AG08395 (cell line): ENCODE measurements at regions not wholly inside any gene's neighbourhood (a gene's known extent, or its start where the extent isn't known, plus 50 kb on each side); places are given as distances from the start of the nearest gene placed in this dataset.

ENCODE experiments used
- DNase-seq: peaks from one replicate; pipeline ENCODE4 v3.0.0; 2012; ENCODE audit warnings: mixed read lengths, low spot score

DNA sequence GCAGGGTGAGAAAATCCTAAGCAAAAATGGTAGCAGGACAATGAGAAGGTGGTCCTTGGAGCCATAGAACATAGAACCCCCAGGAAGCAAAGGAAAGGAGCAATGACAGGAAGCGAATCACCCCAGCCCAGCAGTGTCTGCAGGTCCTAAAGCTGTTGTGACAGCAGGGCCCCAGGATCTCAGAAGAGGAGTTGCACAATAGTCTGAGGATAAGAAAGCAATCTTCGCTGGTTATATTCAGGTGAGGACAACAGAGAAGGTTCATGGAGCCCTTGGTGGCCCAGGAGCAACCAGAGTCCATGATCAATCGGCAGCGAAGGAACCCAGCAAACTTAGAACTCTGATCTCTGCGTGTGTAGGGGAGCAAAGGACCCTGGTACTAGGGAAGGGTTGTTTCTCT is 234.8 kb upstream of the IRX2 start:
- DNase-seq: no peak

DNA sequence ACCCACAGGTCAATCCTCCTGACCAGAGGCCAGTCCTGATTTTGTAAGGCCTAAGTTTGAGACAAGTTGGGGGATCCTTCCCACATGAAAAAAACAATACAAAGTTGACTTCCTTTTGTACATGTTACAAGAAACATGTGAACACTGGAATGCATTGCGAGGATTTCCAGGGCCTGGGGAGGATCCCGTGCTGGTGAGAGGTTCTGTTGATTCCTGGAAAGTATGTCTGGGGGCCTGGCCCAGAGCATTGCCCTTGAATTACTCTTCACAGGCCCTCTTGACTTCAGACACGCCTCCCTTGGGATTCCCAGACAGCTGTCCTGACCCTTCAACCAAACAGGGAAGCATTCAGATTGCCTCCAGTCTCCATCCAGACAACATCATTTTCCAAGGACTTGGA is 234.2 kb upstream of the IRX2 start:
- no peak for DNase-seq

DNA sequence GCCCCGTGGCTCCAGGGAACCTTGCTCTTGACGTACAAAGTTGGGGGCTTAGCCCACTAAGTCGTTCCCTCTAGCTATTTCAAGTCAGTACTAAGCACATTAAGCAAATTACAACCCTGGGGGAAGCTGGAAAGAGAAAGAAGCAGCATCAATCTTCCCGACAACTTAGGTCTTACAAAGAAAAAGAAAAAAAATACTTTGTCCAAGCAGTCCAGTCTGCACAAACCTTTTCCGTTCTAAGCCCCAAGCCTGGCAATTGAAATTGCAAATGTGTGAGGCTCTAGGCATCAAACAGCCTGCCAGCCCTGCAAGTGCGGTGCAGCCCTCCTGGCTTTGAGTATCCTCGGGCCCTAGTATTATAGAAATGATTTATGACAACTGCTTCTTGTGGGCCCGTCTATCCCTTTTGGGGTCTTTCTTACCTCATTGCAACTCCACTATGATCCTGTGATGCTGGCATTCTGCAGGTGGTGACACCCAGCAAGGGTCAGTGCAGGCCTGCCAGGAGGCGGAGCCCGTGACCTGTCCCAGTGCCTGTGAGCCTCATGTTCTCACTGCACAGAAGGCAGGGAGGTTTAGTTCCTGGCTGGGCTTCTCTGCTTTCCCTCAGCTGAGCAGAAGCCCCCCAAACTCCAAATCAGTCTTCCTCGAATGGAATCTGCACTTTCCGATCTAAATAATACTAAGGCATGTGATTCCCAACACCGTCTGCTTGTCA is 232.3 kb upstream of the IRX2 start:
- no peak for DNase-seq

DNA sequence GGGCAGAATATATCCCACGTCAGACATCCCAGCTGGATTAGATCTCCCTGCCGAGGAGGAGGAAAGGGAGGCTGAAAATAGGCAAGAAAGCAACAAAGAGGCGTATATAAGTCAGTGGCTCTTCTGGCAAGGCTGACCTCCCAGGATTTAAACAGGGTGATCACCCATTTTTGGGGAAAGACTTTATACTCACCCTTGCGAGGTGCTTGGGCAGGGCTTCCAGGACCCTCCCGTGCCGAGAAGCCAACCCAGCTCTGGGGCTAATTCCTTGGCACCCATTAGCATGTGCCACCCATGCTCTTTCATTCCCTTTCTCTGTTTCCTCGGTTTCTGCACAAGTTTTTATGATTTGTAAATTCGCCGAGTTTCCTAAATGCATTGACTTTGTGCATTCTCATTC is 230.2 kb upstream of the IRX2 start:
- no peak for DNase-seq

DNA sequence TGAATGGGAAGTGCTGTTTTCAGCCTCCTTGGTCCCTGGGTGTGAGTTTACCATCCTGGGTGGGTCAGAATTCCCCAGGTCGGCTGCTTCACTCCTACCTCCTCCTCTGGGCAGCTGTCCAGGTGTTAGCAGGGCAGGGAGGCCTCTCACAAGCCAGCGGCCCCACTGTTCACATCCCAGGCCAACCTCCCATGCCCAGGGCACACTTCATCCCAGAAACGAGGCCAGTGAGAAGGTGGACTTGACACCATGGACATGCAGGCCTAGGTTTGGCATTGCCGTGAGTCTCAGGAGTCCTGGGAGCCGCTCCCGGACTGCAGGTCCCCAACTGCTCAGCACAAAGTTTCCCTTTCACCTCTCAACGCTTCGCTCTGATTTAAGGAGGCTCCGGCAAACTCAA is 229.6 kb upstream of the IRX2 start:
- no peak for DNase-seq

DNA sequence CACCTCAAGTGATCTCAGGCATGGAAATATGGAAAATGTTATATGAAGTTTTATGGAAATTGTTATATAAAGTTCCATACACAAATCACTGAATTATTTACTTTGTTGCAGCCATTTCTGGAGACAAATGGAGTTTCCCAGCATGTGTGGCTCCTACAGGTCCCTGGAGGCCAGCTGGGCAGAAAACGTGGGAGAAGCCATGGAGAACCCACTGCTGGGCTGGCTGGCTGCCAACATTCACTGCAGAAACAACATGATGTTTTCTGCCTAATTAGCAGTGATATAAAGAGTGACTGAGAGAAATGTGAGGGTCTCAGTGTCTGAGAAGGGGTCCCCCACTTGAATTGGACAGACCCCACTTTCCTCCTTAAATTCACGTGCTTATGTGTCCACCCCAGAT is 208.8 kb upstream of the IRX2 start:
- DNase-seq: no peak

DNA sequence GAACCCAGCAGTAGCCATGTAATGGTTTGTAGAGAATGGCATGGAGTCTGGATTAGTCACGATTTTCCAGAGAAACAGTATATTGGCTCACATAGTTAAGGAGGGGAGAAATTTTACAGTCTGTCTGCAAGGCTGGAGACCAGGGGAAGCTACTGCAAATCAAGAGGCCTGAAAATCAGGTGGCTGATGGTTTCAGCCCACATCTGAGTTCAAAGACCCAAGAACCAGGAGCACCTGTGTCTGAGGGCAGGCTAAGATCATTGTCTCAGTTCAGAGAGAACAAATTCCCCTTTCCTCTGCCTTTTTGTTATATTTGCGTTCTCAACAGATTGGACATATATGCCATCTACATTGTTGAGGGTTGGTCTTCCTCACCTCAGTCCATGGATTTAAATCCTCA is 207.5 kb upstream of the IRX2 start:
- DNase-seq: no peak

DNA sequence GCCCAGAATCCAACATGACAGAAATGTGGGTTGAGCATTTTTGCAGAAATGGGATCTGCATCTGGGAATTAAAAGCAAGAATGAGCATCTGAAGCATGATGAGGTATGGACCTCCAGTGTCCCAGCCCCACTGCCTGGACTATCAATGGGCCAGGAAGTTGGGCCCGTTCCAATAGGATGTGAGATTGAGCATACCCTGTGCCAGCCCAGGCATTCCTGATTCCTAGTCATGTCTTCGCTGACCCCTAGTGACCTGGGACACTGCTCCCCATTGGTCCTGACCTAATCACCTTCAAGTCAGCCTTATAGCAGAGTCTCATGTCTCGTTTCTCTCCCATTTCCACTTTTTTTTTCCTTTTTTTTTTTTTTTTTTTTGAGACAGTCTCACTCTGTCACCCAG is 197.4 kb upstream of the IRX2 start:
- DNase-seq: no peak

DNA sequence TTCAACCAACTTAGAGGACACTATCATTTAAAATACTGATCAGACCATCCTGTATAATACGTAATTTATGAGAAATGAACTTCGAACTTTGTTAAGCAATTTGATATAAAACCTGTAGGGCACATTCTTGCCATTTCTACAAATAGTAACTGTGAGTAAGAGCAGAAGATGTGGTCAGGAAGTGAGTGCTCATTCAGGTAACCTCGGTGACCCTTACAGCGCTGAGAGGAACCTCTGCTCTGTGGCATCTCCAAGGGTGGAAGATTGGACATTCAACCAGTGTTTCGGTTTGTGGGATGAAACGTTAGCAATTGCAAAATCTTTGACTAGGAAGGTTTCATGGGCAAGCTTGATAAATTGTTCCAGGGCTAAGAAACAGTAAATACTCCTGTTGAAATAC is 194.8 kb upstream of the IRX2 start:
- DNase-seq: no peak

DNA sequence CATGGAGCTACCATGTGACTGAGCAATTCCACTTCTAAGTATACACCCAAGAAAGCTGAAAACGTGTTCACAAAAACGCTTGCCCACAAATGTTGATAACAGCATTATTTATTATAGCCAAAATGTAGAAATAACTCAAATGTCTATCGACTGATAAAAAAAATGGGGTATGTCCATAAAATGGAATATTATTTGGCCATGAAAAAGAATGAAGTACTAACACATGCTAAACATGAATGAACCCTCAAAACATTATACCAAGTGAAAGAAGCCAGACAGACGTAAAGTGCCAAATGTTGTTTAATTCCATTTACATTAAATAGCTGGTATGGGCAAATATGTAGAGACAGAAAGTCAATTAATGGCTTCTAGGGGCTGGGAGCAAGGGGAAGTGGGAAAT is 184.9 kb upstream of the IRX2 start:
- no peak for DNase-seq

DNA sequence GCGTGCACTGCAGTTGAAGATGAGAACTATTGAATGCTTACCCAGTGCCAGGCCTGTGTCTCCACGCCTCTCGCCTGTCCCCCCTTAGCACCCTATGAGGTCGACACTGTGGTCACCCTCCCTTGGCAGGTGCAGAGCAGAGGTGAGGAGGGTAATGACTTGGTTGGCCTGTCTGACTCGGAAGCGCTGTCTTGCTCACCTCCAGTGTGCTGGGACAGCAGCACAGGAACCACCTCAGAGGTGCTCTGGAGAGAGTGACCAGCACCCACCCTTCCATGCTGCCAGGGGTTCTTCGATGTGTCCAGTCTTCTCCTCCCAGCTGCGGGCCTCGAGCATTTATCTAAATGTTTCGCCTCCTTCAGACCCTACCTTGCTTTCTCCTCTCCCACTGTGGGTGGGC is 178.3 kb upstream of the IRX2 start:
- DNase-seq: no peak

DNA sequence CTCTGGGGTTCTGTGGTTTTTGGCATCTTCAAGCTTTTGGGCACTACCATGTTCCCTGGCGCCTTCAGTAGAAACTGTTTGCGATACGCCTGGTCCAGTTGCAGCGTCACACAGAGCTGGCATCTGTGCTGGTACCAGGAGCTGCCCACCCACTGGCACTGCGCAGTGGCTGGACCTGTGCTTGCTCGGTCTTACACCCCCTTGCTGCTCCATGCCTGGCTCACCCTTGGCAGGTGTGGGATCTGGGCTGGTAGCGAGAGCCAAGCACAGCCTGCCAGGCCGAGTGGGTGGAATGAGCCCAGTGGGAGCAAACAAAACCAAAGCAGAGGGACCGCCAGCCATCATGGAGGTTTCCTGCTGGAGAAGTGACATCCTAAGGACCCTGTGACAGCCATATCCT is 170.2 kb upstream of the IRX2 start:
- DNase-seq: no peak

DNA sequence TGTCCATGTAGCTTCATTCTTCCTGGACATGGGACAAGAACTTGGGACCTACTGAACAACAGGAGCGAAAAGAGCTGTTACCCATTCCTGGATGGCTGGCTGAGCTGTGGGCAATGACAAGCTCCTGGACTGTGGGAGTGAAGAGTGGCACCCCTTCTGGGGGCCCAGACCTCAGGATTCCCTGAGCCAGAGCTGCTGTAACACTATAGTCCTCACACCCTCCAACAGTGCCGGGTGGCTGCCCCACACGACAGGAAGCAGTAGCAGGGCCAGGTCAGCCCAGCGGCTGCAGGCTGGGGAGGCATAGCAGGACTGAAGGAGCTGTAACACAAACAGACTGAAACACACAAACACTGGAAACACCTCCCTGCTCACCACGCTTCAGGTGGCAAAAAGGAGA is 169.7 kb upstream of the IRX2 start:
- DNase-seq: no peak

DNA sequence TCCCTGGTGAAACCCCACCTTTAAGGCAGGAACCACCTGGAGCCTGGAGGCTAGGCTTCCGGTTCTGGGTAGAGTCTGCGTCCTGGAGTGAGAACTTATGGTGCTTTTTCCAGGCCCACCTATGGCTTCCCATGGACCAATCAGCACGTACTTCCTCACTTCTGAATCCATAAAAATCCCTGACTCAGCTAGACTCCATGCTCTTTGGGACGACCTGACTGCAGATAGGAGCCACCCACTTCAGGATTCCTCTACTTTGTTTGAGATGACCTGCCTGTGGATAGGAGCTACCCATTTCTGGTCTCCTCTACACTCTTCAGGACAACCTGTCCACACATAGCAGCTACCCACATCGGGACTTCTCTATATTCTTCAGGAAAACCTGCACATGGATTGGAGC is 168.8 kb upstream of the IRX2 start:
- no peak for DNase-seq

DNA sequence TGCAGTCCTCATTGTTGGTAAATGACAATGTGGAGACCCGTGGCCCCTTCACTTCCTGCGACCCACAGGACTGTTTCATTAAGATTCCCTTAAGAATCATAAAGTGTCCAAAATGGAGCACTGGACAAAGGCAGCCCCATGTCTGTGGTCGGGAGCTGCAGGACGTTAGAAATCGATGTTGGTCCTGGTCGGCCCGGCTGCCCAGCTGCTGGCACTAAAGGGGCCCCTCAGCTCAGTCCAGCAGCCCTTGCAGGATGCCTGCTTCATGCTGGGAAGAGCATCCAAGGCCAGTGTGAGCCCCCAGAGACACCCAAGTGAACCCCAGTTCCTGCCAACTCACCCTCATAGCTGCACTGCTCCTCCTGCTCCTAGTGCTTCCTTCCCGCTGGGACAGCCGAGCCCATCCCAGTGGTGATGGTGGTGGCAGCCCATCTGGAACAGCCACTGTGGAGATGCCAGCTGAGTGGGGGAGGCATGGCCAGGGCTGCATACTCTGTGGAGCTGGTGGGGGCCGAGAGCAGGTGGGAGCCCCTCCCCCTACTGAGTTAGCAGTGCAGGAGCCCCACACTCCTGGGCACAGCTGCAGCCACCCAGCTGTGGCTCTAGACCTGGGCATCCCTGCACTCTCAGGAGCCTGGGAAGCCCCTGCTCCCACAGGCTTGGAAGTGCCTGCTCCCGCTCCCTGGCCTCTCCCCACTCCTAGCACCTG is 168.0 kb upstream of the IRX2 start:
- no peak for DNase-seq

DNA sequence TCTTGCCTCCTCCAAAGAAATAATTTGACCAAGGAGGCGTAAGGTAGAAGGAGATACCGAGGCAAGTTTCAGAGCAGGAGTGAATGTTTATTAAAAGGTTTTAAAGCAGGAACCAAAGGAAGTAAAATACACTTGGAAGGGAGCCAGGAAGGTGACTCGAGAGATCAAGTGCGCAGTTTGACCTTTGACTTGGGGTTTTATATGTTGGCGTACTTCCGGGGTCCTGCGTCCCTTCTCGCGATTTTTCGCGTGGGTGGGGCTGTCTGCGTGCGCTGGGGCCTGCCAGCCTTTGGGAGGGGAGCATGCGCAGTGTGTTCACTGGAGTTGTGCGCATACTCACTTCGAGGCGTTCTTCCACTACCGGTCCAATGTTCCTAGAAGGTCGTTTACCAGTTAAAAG is 166.0 kb upstream of the IRX2 start:
- no peak for DNase-seq

DNA sequence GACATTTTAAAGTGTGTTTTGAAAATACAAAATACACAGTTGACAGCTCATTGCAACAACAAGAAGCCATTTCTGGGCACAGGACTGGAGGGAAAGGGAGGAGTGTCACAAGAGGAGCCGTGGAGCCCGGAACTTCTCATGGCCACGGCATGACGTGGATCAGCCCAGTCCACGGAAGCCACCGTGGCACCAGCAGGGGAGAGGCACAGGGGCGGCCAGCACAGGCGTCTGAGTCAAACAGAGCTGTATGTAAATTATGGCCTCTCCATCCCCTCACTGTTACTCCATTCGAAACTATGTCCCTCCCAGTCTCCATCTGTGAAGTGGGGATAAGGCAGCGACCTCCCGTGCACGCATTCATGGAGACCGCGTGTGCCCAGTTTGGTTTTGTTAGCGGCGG is 165.6 kb upstream of the IRX2 start:
- DNase-seq: no peak

DNA sequence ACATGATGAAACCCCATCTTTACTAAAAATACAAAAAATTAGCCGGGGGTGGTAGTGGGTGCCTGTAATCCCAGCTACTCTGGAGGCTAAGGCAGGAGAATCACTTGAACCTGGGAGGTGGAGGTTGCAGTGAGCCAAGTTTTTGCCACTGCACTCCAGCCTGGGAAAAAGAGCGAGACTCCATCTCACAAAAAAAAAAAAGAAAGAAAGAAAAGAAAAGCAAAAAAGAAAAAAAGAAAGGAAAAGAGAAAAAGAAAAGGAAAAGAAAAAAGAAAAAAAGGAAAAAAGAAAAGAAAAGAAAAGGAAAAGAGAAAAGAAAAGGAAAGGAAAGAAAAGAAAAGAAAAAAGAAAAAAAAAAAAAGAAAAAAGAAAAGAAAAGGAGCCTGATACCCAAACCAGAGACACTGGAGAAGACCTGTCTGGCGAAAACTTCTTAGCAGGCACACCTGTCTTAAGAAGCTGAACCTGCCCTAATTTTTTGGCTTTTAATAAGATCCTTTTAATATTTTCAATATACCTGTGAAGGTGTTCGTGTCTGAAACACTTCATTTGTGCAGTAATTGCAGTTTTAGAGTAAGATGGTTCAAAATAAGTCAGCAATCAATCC is 164.7 kb upstream of the IRX2 start:
- DNase-seq: no peak

DNA sequence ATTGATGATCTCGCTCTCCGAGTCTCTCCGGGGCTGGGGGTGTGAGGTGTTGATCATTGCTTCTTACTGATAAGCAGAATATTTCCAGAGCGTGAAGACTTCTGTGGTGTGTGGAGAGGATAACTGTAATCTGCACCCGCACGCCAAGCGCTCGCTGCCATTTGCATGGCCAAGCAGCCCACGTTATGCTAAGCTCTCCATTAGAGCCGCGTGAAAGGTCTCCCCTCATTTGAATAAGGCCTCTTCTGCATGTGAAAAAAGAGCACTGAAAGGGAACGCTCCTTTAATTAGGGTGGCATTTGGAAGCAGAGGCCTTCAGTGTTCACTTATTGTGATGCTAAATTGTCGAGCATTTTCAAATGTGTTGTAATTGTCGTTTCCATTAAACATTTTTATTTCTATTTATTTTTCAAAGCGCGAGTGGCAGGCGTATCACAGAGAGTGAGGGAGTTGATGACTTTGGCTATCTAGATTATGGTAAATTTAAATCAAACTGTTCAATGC is 163.6 kb upstream of the IRX2 start:
- DNase-seq: no peak

DNA sequence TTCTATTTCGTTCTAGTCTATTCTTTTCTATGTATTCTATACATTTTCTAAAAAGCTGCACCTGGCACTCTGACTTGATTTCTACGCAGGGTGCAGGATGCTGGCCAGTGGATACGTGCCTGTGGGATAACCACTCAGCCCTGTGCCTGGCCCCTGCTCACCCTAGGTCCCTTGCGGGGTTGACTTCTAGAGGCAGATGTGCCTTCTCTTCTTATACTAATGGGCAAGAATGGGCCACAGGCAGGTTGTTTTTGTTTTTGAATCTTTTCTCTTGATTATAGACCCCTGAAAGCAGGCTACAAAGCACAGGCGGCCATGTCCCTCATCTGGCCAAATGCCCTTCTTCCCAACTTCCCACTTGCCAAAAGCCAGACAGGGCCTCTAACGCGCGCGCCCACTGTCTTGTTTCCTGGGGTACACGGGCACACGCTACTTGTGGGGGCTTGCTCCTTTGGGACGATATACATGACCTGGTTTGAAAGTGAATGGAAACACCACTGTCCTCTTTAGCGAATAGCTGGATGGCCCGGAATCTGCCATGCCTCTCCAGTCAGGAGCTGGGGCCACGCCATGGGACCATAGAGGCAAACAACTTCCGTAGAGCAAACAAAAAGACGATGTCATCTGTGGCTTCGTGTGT is 162.7 kb upstream of the IRX2 start:
- no peak for DNase-seq

DNA sequence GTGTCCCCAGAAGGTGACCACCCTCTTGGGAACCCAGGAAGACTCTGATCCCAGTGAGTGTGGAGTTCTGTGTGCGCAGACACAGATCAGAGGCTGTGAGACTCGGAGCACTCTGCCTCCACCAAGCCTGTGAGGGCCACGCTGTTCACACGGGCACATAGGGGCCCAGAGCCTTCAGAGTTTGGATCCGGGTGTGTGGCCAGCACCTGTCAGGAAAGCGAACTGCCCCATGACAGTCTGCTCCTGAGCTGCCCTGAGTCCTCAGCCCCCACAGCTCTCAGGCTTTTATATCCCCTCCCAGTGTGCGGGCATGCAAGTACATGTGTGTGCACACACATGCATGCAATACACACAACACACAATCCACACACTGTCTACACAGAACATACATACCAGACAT is 161.8 kb upstream of the IRX2 start:
- no peak for DNase-seq

DNA sequence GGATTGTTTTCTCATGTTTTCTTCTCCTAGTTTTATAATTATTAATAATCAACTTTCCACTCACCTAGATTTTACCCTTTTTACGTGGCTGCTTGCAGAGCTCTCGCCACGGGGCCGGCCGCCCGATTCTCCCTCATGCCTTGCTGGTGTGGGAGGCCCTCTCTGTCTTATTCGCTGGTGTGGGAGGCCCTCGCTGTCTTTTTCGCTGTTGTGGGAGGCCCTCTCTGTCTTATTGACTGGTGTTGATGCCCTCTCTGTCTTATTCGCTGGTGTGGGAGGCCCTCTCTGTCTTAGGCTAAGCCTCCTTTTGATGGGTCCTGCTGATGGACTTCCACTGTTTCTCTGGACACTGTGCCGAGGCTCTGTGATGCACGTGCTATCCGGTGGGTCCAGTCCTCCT is 161.3 kb upstream of the IRX2 start:
- no peak for DNase-seq
